B cell (primary cell): ENCODE measurements at regions not wholly inside any gene's neighbourhood (a gene's known extent, or its start where the extent isn't known, plus 50 kb on each side); places are given as distances from the start of the nearest gene placed in this dataset.

Source experiments
- ATAC-seq: fragments of 200-7000 bp; cut with Tn5 transposase; one replicate; pipeline ENCODE4 v1.10.0; 2021; ENCODE audit warnings: low read depth, mild to moderate bottlenecking, moderate number of reproducible peaks, moderate library complexity
- CTCF ChIA-PET: fragments of 350-600 bp; sonication (Branson Sonifier 250); formaldehyde crosslinking; loops from one replicate; lab custom pipeline; 2021; ENCODE audit warnings: antibody characterized with exemption, inconsistent platforms; lab: Charles Lee
- POLR2A ChIA-PET: fragments of 350-600 bp; sonication (Branson Sonifier 250); formaldehyde crosslinking; loops from one replicate; lab custom pipeline; 2021; ENCODE audit warnings: antibody characterized with exemption; lab: Charles Lee
- DNase-seq: peaks from one replicate; pipeline ENCODE4 v3.0.0; 2013
- H2AFZ ChIP-seq: 2 replicates; pipeline ENCODE4 v1.6.1; 2012; ENCODE audit warnings: mild to moderate bottlenecking, low read depth, low read length; ENCODE audit not compliant: insufficient read depth, poor library complexity, severe bottlenecking
- H3K27ac ChIP-seq, 2 donors: 1 replicate in 1 of 2; 2 replicates in 1 of 2; pipeline ENCODE4 v1.5.1; 2012 to 2013; ENCODE audit warnings: low read length in 2 of 2, mild to moderate bottlenecking in 2 of 2, moderate library complexity in 1 of 2
- H3K27me3 ChIP-seq, 4 experiments: fragments of 200-600 bp in 1 of 4; sonication (generic) in 1 of 4; replicated peaks in 1 of 4; 1 replicate in 2 of 4; 2 replicates in 2 of 4; pipeline versions ENCODE4 v1.6.1 to v1.7.0; 2013 to 2016; ENCODE audit warnings: low read length in 3 of 4, mild to moderate bottlenecking in 2 of 4, mixed read lengths in 1 of 4, moderate library complexity in 1 of 4; ENCODE audit not compliant: insufficient read depth in 4 of 4, control insufficient read depth in 3 of 4; ENCODE audit errors: control extremely low read depth in 1 of 4
- H3K36me3 ChIP-seq, 2 experiments: replicated peaks in 1 of 2; 1 replicate in 1 of 2; 2 replicates in 1 of 2; pipeline versions ENCODE4 v1.6.1 to v1.7.1; 2013; ENCODE audit warnings: low read length in 1 of 2; ENCODE audit not compliant: insufficient read depth in 2 of 2, control insufficient read depth in 1 of 2; ENCODE audit errors: control extremely low read depth in 1 of 2, extremely low read depth in 1 of 2
- H3K4me1 ChIP-seq, 2 donors: fragments of 200-600 bp in 1 of 2; sonication (generic) in 1 of 2; 1 replicate in 1 of 2; 2 replicates in 1 of 2; pipeline versions ENCODE4 v1.5.1 to v1.6.1; 2013 to 2017; ENCODE audit warnings: low read length in 2 of 2; ENCODE audit not compliant: control insufficient read depth in 2 of 2, insufficient read depth in 2 of 2
- H3K4me2 ChIP-seq: replicated peaks from 2 replicates; pipeline ENCODE3; 2012; ENCODE audit warnings: mild to moderate bottlenecking, low read depth, low read length; ENCODE audit not compliant: poor library complexity, severe bottlenecking
- H3K4me3 ChIP-seq, 5 experiments: fragments of 200-600 bp in 1 of 5; sonication (generic) in 1 of 5; 1 replicate in 3 of 5; 2 replicates in 2 of 5; pipeline versions ENCODE4 v1.5.1 to v1.7.0; 2011 to 2016; ENCODE audit warnings: low read length in 4 of 5, mild to moderate bottlenecking in 4 of 5, low read depth in 2 of 5, control low read depth in 1 of 5, moderate library complexity in 1 of 5; ENCODE audit not compliant: insufficient read depth in 1 of 5; ENCODE audit errors: control extremely low read depth in 1 of 5, extremely low read depth in 1 of 5
- H3K79me2 ChIP-seq: fragments of 200-600 bp; sonication (generic); one replicate; pipeline ENCODE4 v1.6.0; 2016; ENCODE audit warnings: low read length; ENCODE audit not compliant: control insufficient read depth, insufficient read depth
- H3K9ac ChIP-seq: fragments of 200-600 bp; sonication (generic); 2 replicates; pipeline ENCODE4 v1.6.1; 2017; ENCODE audit warnings: mild to moderate bottlenecking, low read length, moderate library complexity
- H3K9me3 ChIP-seq, 3 donors: one replicate each; pipeline versions ENCODE4 v1.6.1 to v1.7.1; 2013; ENCODE audit warnings: low read length in 2 of 3; ENCODE audit not compliant: control insufficient read depth in 2 of 3, insufficient read depth in 1 of 3; ENCODE audit errors: control extremely low read depth in 1 of 3
- H4K20me1 ChIP-seq: 2 replicates; pipeline ENCODE4 v1.6.0; 2012; ENCODE audit warnings: mild to moderate bottlenecking, low read length; ENCODE audit not compliant: insufficient read depth, control insufficient read depth, poor library complexity, severe bottlenecking
- H3K27ac Mint-ChIP-seq: one replicate; pipeline ENCODE4 v1.8.0; 2021; ENCODE audit warnings: mixed read lengths
- H3K27me3 Mint-ChIP-seq: one replicate; pipeline ENCODE4 v1.8.0; 2021; ENCODE audit warnings: mixed read lengths
- H3K4me1 Mint-ChIP-seq: one replicate; pipeline ENCODE4 v1.8.0; 2021; ENCODE audit warnings: mixed read lengths
- H3K4me3 Mint-ChIP-seq: one replicate; pipeline ENCODE4 v1.8.0; 2021; ENCODE audit warnings: mixed read lengths
- H3K9me3 Mint-ChIP-seq: one replicate; pipeline ENCODE4 v1.8.0; 2022; ENCODE audit warnings: mixed read lengths; ENCODE audit not compliant: insufficient read depth
- CTCF ChIP-seq: fragments of 200-600 bp; IDR thresholded peaks from one replicate; pipeline ENCODE4 v1.8.0; 2022; ENCODE audit warnings: antibody characterized with exemption, mild to moderate bottlenecking
- EZH2 ChIP-seq: IDR thresholded peaks from 2 replicates; pipeline ENCODE4 v1.6.1; 2012; ENCODE audit warnings: borderline replicate concordance, low read depth, mild to moderate bottlenecking, moderate library complexity, low read length; ENCODE audit not compliant: insufficient read depth, poor library complexity, severe bottlenecking
- WGBS: methylation state at CpG from one replicate; pipeline ENCODE4 v1.1.5; 2013; ENCODE audit warnings: missing lambda C conversion rate; ENCODE audit not compliant: insufficient coverage; 5-methylcytosine and 5-hydroxymethylcytosine counted together
- intact Hi-C: fragments of 100-400 bp; cut with micrococcal nuclease; formaldehyde crosslinking; loops from one replicate; pipeline ENCODE4 v1.10.0; 2022

GRCh38 chr15:95931619-95932018 lies 398.9 kb upstream of the NR2F2 start:
- intact Hi-C loops: no loop called here
- no peaks in the 10 kb centered on the region for H3K27me3 ChIP-seq
- H3K4me3 Mint-ChIP-seq: no peak overlapping the region
- no peaks in the 10 kb centered on the region for H3K4me1 ChIP-seq
- no CpG with 5 or more reads among the region's 3 CpGs for WGBS
- H3K27ac ChIP-seq: no peak overlapping the region
- no peak overlapping the region for H3K4me3 ChIP-seq
- CTCF ChIA-PET: no interaction called here
- no peak for ATAC-seq
- TF ChIP-seq CTCF (no peak), EZH2 (no peak)
- no peak overlapping the region for H3K4me2 ChIP-seq
- no peak overlapping the region for H2AFZ ChIP-seq
- H3K9ac ChIP-seq: no peak overlapping the region
- no peak for DNase-seq
- H3K27me3 Mint-ChIP-seq: no peaks in the 10 kb centered on the region
- H3K79me2 ChIP-seq: no peaks in the 10 kb centered on the region
- no peaks in the 10 kb centered on the region for H3K4me1 Mint-ChIP-seq
- peaks cover 9% of the 10 kb centered on the region for H3K9me3 Mint-ChIP-seq
- no peaks in the 10 kb centered on the region for H3K9me3 ChIP-seq
- POLR2A ChIA-PET: no interaction called here
- H4K20me1 ChIP-seq: no peaks in the 10 kb centered on the region
- H3K27ac Mint-ChIP-seq: no peak overlapping the region
- no peaks in the 10 kb centered on the region for H3K36me3 ChIP-seq

DNA sequence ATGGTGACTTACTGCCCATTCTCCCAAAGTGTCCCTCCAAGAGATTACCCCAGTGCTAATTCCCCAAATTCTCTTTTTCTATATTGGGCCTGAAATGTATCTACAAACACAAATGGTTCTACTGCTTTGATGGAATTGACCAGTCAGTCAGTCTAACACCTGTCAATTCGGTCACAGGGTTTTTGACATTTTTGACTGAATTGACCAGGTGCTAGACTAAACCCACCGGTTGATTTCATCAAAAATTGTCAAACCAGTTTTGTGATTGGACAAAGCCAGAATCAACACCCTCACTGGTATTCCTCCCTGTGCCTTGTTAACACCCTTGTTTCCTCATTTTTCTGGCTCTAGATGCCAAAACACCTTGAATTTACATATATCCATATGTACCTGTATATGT lies 398.4 kb upstream of the NR2F2 start:
- Histone ChIP-seq H3K27me3 (no peaks in the 10 kb centered on the region), H3K36me3 (no peaks in the 10 kb centered on the region), H3K4me3 (no peak overlapping the region), H2AFZ (no peak overlapping the region), H3K9ac (no peak overlapping the region), H3K79me2 (no peaks in the 10 kb centered on the region), H3K4me2 (no peak overlapping the region), H3K27ac (no peak overlapping the region), H3K9me3 (no peaks in the 10 kb centered on the region), H4K20me1 (no peaks in the 10 kb centered on the region), H3K4me1 (no peaks in the 10 kb centered on the region)
- Mint-ChIP-seq H3K27ac (no peak overlapping the region), H3K27me3 (no peaks in the 10 kb centered on the region), H3K4me1 (no peaks in the 10 kb centered on the region), H3K4me3 (no peak overlapping the region), H3K9me3 (peaks cover 9% of the 10 kb centered on the region)
- no peak for TF ChIP-seq EZH2
- TF ChIP-seq CTCF: no peak
- no peak for DNase-seq
- intact Hi-C loops: no loop called here
- ATAC-seq: no peak
- CTCF ChIA-PET: no interaction called here
- WGBS: 90% methylated on average over 2 of the region's 2 CpGs
- POLR2A ChIA-PET: no interaction called here
